Caco-2 (cell line): ENCODE measurements at regions not wholly inside any gene's neighbourhood (a gene's known extent, or its start where the extent isn't known, plus 50 kb on each side); places are given as distances from the start of the nearest gene placed in this dataset.

Source experiments
- BruUV-seq: library from RNA; stranded (reverse); fragments of 400-500 nt; replicated peaks from 2 replicates; lab custom pipeline; 2021; lab: Mats Ljungman, UMichigan
- CTCF ChIA-PET: fragments of 300-600 bp; sonication (Branson Sonifier 250); formaldehyde crosslinking; loops from one replicate; lab custom pipeline; 2022; ENCODE audit warnings: antibody characterized with exemption; lab: Charles Lee
- POLR2A ChIA-PET: fragments of 300-600 bp; sonication (Branson Sonifier 250); formaldehyde crosslinking; loops from one replicate; lab custom pipeline; 2022; ENCODE audit warnings: antibody characterized with exemption; lab: Charles Lee
- DNase-seq, 2 experiments: peaks; one replicate each; pipeline versions ENCODE4 v3.0.0 to v3.0.0-alpha.2; 2020 to 2022
- H3K27me3 ChIP-seq: replicated peaks from 2 replicates; pipeline ENCODE4 v1.6.0; 2011; ENCODE audit warnings: low read length; ENCODE audit not compliant: control insufficient read depth, insufficient read depth
- H3K36me3 ChIP-seq: 2 replicates; pipeline ENCODE4 v1.5.1; 2011; ENCODE audit warnings: low read length; ENCODE audit not compliant: control insufficient read depth, insufficient read depth
- H3K4me1 ChIP-seq: fragments of 250-450 bp; sonication (Bioruptor Pico); 2 replicates; pipeline ENCODE4 v1.5.1; 2020; ENCODE audit warnings: mild to moderate bottlenecking
- H3K4me3 ChIP-seq: 2 replicates; pipeline ENCODE4 v1.5.1; 2011; ENCODE audit warnings: low read depth, mild to moderate bottlenecking, control low read depth, low read length
- H3K9me3 ChIP-seq: fragments of 250-450 bp; sonication (Bioruptor Pico); 2 replicates; pipeline ENCODE4 v1.5.1; 2020; ENCODE audit warnings: mild to moderate bottlenecking, moderate library complexity
- H3K27ac Mint-ChIP-seq: one replicate; pipeline ENCODE4 v1.8.0; 2022; ENCODE audit warnings: mixed read lengths; ENCODE audit not compliant: unreplicated experiment
- H3K27me3 Mint-ChIP-seq: one replicate; pipeline ENCODE4 v1.8.0; 2022; ENCODE audit warnings: mixed read lengths; ENCODE audit not compliant: insufficient read depth, unreplicated experiment
- H3K36me3 Mint-ChIP-seq: one replicate; pipeline ENCODE4 v1.8.0; 2022; ENCODE audit warnings: mild to moderate bottlenecking, mixed read lengths; ENCODE audit not compliant: insufficient read depth, unreplicated experiment
- H3K4me1 Mint-ChIP-seq: one replicate; pipeline ENCODE4 v1.8.0; 2022; ENCODE audit warnings: low read depth, mixed read lengths; ENCODE audit not compliant: unreplicated experiment
- H3K4me3 Mint-ChIP-seq: one replicate; pipeline ENCODE4 v1.8.0; 2022; ENCODE audit warnings: mild to moderate bottlenecking, moderate library complexity, mixed read lengths; ENCODE audit not compliant: unreplicated experiment
- H3K9me3 Mint-ChIP-seq: one replicate; pipeline ENCODE4 v1.8.0; 2022; ENCODE audit warnings: mixed read lengths; ENCODE audit not compliant: unreplicated experiment
- intact Hi-C: fragments of 100-400 bp; cut with micrococcal nuclease; formaldehyde crosslinking; loops from one replicate; pipeline ENCODE4 v1.10.0; 2022; ENCODE audit not compliant: unreplicated experiment
- TF ChIP-seq, protein P1 (sequence below), 2 experiments: fragments of 200-600 bp in 1 of 2; IDR thresholded peaks; 1 replicate in 1 of 2; 2 replicates in 1 of 2; pipeline versions ENCODE4 v1.5.1 to v1.8.0; 2011 to 2022; ENCODE audit warnings: antibody characterized with exemption in 1 of 2, control low read depth in 1 of 2, inconsistent platforms in 1 of 2, low read depth in 1 of 2, low read length in 1 of 2, mild to moderate bottlenecking in 1 of 2, moderate library complexity in 1 of 2; ENCODE audit not compliant: insufficient read depth in 1 of 2, severe bottlenecking in 1 of 2, unreplicated experiment in 1 of 2

DNA sequence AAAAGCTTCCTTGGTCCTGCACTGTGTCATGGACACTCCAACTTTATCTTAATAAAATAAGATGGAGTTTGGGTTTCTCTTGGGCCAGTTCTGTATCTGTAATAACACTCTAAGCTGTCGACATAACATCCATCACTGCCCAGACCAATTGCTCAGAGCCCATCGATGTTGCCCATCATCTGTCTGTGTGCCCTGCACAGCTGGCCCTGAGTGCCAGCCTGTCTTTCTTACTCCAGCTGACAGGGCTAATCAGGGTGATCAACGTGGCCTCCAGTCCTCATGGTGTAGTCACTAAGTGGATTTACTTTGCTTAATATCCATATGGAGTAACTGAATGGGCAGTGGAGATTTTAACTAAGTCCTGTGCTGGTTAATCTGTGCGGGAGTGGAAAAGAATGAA is 419.8 kb upstream of the TPM1 start:
- CTCF ChIA-PET: no interaction called here
- POLR2A ChIA-PET: no interaction called here

DNA sequence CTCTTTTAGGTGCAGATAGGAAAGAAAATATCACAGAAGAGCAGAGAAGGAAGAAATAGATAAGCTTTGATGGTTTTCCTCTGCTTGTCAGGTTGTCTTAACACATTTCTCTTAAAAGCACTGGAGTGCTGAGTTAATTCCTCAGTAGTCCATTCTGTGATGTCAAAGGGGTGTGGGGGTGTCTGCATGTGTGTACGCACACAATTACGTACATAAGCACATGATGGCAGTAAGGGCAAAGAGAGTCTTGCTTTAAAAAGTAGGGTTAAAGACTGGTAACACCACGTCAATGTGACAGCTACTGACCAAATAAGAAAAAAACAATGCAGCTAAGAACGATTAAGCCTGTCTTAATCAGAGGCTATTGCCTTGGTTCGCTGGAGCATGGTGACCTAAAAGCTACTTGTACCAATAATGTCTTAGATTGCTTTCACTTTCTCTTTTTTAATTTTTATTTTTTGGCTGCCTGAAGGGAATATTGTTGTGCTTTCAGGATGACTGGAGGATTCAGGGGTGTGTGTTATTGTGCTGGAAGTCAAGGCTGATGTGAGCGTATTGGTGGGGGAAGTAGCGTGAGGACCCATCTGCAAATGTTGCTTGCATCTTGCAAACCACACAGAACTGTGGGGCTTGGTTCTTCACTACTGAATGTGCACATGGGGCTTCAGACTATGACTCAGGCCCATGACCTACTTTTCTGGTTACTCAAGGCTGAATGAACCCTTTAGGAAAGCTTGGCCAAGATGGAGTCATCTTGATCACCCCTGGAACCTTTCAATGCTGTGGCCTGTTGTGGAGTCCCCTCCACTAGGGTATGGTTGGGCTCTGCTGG is 417.8 kb upstream of the TPM1 start:
- H3K4me1 Mint-ChIP-seq: peaks cover 17% of the 10 kb centered on the region
- H3K27me3 ChIP-seq: no peaks in the 10 kb centered on the region
- TF ChIP-seq, protein P1, sequence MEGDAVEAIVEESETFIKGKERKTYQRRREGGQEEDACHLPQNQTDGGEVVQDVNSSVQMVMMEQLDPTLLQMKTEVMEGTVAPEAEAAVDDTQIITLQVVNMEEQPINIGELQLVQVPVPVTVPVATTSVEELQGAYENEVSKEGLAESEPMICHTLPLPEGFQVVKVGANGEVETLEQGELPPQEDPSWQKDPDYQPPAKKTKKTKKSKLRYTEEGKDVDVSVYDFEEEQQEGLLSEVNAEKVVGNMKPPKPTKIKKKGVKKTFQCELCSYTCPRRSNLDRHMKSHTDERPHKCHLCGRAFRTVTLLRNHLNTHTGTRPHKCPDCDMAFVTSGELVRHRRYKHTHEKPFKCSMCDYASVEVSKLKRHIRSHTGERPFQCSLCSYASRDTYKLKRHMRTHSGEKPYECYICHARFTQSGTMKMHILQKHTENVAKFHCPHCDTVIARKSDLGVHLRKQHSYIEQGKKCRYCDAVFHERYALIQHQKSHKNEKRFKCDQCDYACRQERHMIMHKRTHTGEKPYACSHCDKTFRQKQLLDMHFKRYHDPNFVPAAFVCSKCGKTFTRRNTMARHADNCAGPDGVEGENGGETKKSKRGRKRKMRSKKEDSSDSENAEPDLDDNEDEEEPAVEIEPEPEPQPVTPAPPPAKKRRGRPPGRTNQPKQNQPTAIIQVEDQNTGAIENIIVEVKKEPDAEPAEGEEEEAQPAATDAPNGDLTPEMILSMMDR (IDR thresholded peaks at IDR 0.05; ENCODE audit: insufficient read depth in 1 of 2, low read depth in 1 of 2, low read length in 1 of 2, severe bottlenecking in 1 of 2, unreplicated experiment in 1 of 2): no peak
- no peaks in the 10 kb centered on the region for H3K27me3 Mint-ChIP-seq
- peak overlapping the region; percentile 76 for H3K27ac Mint-ChIP-seq
- H3K36me3 Mint-ChIP-seq: peaks cover 5% of the 10 kb centered on the region
- no peaks in the 10 kb centered on the region for H3K9me3 Mint-ChIP-seq
- H3K36me3 ChIP-seq: no peaks in the 10 kb centered on the region
- H3K4me3 ChIP-seq: no peak overlapping the region
- POLR2A ChIA-PET: no interaction called here
- peaks cover 12% of the 10 kb centered on the region; the same call in 1 of the 2 replicates for H3K4me1 ChIP-seq
- CTCF ChIA-PET: no interaction called here
- no peak overlapping the region for H3K4me3 Mint-ChIP-seq
- no TSS peak for BruUV-seq
- no peaks in the 10 kb centered on the region for H3K9me3 ChIP-seq
- DNase-seq: no peak
- intact Hi-C loops: no loop called here

More for the DNA sequence above, 419.8 kb upstream of the TPM1 start:
- Mint-ChIP-seq H3K27ac (no peak overlapping the region), H3K4me1 (peaks cover 33% of the 10 kb centered on the region), H3K4me3 (no peak overlapping the region), H3K36me3 (peaks cover 15% of the 10 kb centered on the region), H3K27me3 (no peaks in the 10 kb centered on the region), H3K9me3 (no peaks in the 10 kb centered on the region)
- intact Hi-C loops: no loop called here
- Histone ChIP-seq H3K27me3 (no peaks in the 10 kb centered on the region), H3K4me3 (no peak overlapping the region), H3K4me1 (peaks cover 20% of the 10 kb centered on the region), H3K9me3 (no peaks in the 10 kb centered on the region), H3K36me3 (no peaks in the 10 kb centered on the region)
- BruUV-seq: no TSS peak
- TF ChIP-seq, protein P1 (IDR thresholded peaks at IDR 0.05; ENCODE audit: insufficient read depth in 1 of 2, low read depth in 1 of 2, low read length in 1 of 2, severe bottlenecking in 1 of 2, unreplicated experiment in 1 of 2): no peak
- DNase-seq: no peak

DNA sequence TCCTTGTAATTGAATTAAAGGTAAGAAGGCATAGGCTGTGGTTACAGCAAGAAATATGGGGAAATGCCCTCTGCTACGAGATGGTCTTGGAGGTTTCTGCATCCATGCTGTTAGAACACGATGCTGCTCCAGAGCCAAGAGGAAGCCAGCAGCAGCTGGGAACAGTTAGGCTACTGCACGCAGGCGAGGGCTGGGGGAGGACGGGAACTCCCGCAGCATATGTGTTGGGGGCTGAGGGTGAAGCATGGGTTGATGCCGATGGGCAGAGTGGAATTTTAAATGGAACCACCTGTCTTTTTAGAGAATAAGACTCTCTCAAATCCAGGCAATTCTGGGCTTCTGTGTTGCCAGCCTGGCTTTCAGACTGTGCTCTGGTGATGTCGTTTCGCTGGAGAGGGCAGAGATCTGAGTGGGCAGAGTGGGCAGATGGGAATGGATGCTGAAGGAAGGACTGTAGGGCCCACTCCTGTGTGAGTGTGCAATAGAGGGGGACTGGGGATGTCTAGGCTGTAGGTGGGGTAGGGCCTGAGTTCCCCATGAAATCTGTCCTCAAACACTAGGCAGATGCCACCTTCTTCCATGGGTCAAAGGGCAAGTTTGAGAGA is 417.0 kb upstream of the TPM1 start:
- peak overlapping the region; percentile 76 for H3K27ac Mint-ChIP-seq
- H3K27me3 Mint-ChIP-seq: no peaks in the 10 kb centered on the region
- DNase-seq: no peak
- Histone ChIP-seq H3K9me3 (no peaks in the 10 kb centered on the region), H3K4me1 (peaks cover 12% of the 10 kb centered on the region; the same call in 1 of the 2 replicates), H3K4me3 (no peak overlapping the region), H3K36me3 (no peaks in the 10 kb centered on the region), H3K27me3 (no peaks in the 10 kb centered on the region)
- ChIA-PET POLR2A (no interaction called here), CTCF (no interaction called here)
- no peaks in the 10 kb centered on the region for H3K9me3 Mint-ChIP-seq
- no TSS peak for BruUV-seq
- no peak overlapping the region for H3K4me3 Mint-ChIP-seq
- peaks cover 17% of the 10 kb centered on the region for H3K4me1 Mint-ChIP-seq
- peaks cover 5% of the 10 kb centered on the region for H3K36me3 Mint-ChIP-seq
- intact Hi-C loops: no loop called here
- TF ChIP-seq, protein P1 (IDR thresholded peaks at IDR 0.05; ENCODE audit: insufficient read depth in 1 of 2, low read depth in 1 of 2, low read length in 1 of 2, severe bottlenecking in 1 of 2, unreplicated experiment in 1 of 2): no peak
